DMS53 treated with DMSO at 0.1 percent for 48 hours (cell line): ENCODE measurements at regions not wholly inside any gene's neighbourhood (a gene's known extent, or its start where the extent isn't known, plus 50 kb on each side); places are given as distances from the start of the nearest gene placed in this dataset.
"Not testable (repeated sequence)": the region's sequence is repeated elsewhere in the genome, so short reads cannot be mapped to it uniquely, and the experiment has no call there.

Experiments used
- DNase-seq: peaks from one replicate; lab custom pipeline; 2025; ENCODE audit not compliant: unreplicated experiment; lab: John Stamatoyannopoulos, UW

DNA sequence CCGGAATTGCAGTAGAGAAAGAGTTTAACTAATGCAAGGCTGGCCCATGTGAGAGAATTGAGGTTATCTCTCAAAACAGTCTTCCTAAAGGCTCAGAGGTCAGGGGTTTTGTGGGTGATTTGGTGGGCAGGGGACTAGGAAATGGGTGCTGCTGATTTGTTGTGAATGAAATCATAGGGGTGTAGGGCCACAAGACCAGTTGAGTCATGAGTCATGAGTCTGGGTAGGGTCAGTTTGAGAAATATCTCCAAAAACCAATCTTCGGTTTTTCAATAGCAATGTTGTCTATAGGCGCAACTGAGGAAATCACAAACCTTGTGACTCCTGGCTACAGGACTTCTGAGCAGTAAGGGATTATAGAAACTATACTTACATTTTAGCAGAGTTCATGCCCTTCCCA, 460.0 kb upstream of the NRP1 start:
- DNase-seq = no peak

DNA sequence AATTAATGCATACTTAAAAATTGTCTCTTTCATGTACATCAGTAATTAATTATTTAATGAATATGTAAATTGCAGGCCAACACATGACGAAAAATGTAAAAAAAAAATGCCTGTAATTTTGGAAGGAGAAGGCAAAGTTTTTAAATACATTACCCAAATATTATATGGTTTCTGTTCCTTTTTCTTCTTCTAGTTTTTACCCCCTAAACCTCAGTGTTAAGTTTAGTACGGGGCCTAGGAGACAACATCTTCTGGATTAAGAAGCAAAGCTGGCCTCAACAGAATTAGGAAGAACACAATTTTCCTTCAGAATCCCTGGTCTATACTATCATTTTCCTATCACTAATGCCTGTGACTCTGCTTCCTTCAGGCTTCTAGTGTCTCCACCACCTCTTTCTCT, 459.3 kb upstream of the NRP1 start:
- DNase-seq = no peak

DNA sequence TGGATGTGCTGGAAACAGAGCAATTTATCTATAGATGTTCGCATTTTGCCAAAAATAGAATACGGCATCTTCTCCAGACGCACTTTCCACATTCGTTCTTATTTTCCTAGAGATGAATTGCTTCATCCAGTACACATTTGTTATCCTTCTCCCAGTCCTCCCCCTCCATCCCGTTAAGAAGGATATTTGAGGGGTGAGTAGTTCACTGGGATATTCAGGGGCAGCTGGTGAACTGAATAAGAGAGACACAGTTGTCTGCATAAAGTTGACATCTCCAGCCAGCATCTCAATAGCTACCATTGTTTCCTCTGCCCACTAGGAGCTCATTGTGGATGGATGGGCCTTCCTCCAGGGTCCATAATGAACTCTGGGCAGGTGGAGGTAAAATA, 456.8 kb upstream of the NRP1 start:
- DNase-seq = no peak

DNA sequence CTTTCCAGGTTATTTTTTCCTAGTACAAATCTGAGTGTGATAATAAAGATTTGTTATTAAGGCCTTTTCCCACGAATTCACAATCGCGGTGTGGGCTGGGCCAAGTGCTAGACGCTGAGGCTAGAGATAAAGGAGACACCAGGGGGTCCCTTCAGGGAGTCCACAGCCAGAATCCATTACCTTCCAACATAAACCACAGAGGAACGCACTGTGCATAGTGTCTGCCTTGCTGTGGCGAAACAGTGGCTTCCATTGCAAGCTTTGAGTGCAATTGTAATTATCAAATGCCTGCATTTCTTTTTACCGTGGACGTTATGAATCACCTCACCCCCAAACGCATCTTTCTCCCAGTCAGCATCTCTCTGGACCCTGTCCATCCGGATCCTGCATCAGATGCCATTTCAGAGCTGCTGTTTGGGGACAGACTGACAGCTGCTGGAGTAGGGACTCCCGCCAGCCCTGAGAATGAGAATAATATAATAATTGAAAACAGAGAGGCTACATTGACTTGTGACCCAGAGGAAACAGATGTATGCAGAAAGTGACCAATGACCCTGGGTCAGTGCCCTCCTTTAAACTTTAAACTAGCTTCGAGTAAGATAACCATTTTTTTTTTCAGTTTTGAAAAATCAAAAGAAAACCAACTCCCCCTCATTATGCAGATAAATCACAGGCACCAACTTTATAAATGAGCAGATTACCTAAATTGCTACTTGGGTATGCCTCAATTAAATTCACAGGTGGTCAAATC, 456.2 kb upstream of the NRP1 start:
- DNase-seq = no peak

DNA sequence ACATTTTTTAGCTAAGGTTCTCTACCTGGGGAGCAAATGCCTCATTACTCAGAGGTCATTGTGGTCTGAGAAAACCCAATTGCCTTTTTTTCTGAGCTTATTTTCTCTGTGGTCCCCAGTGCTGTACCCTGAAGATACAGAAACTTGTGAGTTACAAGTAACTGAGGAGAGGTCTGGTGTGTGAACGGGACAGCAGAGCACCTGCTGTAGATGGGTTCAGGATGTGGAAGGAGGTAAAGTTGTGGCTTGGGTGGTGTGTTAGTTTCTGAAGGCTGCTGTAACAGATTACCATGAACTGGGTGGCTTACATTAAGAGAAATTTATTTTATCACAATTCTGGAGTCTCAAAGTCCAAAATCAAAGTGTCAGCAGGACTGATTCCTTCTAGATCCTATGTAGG, 449.1 kb upstream of the NRP1 start:
- DNase-seq = no peak

DNA sequence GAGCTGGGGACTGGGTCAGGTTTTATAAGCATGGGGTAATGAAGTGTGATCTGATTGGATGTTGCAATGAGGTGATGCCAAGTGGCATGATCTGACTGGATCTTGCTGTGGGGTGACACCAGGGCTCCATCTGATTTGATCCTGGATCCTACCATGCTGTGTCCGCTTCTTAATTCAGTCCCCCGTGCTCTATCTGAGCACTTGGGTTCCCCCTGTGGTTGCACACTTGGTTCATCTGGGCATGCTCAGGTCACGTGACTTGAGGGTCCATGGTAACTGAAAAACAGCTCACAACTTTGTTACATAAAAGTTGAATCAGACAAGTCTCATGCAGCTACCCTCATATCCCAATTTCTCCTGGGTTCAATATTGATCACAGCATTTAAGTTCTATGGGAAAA, 448.6 kb upstream of the NRP1 start:
- no peak for DNase-seq

DNA sequence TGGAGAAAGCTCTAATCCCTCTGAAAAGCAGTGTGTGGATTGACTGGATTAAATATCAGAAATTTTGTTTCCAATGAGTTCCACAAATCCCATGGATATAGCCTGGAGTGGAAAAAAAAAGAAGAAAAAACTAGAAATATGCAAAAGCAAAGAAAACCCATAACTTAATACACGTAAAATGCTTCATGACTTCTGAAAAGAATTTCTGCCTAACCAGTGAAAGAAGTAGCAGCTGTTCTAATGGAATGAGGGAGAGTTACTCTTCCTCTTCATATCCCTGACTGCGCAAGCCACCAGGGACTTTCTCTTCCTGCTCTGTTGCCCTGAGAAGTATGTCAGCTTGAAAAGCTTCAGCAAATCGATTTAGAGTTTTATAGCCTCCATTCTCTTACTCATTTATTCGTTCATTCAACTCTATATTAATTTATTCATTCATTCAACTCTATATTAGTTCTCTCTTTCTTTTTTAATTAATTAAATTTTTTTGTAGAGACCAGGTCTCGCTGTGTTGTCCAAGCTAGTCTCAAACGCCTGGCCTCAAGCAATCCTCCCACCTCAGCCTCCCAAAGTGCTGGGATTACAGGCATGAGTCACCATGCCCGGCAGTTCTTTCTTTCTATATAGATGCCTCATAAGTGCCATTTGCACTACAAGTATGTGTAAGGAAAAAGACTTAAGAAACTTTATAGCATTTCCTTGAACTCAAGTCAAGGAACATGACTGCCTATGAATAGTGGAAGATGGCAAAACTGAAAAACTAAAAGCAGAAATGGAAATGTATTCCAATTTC, 447.3 kb upstream of the NRP1 start:
- no peak for DNase-seq

DNA sequence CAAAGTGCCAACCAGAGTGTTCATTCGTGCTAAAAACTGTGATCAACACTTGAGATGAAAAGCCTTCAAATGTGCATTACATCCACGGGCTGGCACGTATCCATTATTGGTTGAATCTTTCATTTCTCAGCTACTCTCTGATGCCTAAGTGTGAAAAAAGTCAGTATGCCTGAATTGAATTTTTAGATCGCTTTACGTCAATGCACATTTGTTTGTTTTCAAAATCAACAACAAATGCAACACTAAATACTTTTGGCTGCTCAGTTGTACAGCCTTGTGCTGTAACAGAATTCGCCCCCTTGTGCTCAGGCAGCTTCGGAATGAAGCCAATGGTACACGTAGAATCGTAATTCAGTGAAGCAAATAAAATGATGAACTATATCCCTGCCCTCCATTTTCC, 446.5 kb upstream of the NRP1 start:
- DNase-seq = no peak

DNA sequence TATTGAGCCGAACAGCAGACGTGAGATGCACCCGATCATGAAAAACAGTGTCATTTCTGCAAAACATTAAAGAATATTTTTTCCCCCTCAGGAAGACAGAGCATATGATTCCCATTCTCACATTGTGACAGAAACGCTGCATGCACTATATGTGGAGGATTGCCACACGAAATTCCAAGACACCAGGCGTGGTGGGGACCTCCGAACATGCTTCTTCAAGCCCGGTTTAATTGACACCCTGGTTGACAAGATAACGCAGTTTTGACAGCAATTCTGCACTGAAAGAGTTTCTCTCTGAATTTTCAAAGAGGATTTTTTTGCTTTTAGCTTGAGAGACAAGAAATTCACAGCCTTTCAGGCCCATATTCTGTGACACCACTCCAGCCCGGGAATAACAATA, 442.8 kb upstream of the NRP1 start:
- DNase-seq = no peak

DNA sequence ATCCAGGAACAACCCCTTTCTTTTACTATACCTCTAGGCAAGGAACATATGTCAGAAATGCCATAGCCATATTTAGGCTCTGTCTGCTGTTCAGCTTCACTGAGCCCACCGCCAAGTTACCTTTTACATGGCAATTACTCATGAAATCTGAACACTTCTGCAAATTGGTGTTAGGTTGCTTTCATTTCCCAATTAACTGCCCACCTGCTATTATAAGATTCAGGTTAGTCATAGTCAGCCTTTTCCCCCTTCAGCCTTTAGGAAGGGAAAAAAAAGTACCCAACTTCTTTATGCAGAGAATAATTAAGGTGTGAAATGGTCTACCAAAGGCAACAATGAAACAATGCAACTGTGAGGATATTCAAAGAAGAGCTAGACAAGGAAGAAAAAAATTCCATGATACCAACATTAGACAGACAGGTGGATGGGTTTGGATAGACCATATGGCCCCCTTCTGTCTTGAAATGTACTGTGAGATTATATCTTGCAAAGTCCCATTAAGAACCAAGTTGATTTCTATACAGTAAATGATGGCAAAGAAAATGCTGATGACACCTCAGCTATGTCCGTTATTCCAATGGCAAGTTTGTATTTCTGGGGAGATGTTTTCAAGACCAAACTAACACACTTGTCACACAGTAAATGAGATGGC, 442.1 kb upstream of the NRP1 start:
- DNase-seq = no peak

DNA sequence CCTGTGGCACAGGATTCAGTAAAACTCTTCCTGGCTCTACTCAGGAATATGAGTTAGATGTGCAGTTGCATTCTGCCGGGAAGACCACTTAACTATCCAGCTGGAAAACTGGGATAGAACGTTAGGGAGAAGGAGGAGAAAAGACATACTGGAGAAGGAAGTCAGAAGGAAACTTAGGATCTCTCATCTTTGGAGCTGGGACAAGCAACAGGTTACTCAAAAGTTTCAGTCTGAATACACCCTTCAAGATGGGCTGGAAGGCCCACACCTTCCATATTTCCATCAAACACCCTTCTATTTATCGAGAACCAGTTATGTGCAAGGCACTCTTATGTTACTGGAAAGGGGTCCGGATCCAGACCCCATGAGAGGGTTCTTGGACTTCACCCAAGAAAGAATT, 440.4 kb upstream of the NRP1 start:
- DNase-seq = no peak

DNA sequence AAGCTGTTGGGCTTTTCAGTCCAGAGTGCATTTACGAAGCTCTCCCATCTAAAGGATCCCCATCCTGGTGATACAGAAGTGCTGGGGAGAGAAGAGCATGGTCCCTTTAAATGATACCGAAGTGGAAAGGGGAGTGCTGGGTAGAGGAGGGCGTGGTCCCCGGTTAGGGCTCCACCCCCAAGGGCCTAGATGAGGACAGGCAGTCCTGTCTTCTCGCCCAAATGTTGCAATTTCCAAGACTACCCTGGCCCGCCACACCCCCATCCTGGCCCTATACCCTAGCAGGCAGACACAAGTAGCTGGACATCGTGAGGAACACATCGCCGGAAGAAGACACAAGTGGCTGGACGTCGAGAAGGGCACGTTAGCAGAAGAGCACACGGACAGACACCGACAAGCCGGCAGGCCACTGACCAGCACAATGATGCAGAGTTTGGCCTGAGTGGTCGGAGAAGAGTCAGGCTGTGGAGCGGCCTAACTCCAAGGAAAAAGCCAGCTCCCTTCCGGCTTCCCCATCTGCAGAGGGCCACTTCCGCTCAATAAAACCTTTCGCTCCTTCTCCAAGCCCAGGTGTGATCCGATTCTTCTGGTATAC, 439.5 kb upstream of the NRP1 start:
- DNase-seq = no peak

DNA sequence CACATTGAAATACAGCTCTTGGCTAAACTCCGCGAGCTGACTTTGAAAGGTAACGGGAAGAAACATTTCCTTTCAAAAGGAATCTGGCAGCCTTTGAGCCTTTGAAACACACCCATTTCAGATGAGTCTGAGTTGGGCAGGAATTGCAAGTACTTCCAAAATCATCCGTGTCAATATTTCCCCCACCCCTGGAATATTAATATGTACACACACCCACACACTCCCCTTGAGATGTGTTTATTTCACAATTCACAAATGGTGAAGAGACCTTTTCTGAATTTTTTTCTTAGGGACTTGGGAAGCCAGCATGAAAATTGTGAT, 438.7 kb upstream of the NRP1 start:
- DNase-seq = no peak

DNA sequence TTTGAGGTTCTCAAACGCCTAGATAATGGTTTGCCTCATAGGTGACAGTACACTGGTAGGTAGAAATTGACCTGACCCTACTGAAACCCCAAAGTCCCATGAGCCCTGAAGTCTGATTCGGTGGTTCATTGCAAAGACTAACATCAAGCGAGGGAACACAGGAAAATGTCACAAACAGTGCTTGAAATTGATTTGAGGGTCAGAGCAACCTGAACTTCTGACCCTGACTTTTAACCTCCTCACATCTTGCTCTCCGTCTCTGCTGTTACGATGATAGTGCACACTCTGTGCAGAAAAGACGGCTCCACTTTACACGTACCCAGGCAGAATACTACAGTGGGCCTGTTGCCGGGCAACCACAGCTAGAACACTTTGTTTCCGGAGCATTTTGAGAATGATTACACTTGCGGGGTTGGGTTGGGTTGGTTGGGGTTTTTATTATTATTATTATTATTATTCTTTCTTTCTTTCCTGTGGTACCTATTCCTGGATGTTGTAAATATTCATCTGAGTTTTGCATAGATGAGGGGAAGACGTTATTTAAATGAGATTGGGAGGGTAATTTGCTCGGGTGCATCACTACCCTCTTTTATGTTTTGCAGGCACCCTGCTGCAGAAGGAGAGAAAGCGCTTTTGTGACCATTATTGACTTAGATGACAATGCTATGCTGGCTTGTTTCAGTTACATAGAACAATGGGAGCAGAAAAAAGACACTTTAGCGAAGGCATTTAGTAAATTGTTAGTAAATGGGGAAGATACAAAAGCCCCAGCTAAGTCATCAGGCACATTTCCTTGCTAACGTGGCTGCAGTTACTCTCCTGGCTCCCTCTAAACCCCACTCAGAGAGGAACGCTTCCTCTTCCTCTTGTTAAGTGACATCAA, 438.1 kb upstream of the NRP1 start:
- no peak for DNase-seq

DNA sequence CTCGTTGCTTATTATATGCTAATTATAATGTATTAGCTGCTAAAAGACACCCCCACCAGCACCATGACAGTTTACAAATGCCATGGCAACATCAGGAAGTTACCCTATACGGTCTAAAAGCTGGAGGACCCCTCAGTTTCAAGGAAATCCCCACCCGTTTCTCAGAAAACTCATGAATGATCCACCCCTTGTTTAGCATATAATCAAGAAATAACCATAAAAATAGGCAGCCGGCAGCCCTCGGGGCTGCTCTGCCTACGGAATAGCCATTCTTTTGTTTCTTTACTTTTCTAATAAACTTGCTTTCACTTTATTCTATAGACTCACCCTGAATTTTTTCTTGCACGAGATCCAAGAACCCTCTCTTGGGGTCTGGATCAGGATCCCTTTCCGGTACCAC, 437.4 kb upstream of the NRP1 start:
- not testable (repeated sequence) for DNase-seq

DNA sequence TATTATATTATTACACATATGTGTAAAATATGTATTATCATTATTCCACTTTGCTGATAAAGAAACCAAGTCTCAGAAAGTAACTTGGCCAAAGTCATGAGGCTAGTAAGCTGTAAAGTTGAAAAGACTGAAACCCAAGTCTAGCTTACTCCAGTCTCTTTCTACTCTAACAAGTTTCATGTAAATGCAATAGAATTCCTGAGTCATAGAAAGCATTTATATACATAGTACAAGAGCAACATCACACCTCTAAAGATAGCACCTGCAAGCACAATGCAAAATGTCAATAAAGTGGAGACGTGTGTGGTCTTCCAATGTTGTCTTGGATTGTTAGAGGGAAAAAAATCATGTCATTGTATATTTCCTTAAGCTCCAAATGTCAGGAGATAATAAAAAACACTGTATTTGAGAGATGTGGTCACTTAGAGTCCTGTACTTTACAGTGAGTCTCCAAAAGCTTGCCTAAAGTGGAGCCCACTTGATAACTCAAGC, 430.3 kb upstream of the NRP1 start:
- DNase-seq = no peak

DNA sequence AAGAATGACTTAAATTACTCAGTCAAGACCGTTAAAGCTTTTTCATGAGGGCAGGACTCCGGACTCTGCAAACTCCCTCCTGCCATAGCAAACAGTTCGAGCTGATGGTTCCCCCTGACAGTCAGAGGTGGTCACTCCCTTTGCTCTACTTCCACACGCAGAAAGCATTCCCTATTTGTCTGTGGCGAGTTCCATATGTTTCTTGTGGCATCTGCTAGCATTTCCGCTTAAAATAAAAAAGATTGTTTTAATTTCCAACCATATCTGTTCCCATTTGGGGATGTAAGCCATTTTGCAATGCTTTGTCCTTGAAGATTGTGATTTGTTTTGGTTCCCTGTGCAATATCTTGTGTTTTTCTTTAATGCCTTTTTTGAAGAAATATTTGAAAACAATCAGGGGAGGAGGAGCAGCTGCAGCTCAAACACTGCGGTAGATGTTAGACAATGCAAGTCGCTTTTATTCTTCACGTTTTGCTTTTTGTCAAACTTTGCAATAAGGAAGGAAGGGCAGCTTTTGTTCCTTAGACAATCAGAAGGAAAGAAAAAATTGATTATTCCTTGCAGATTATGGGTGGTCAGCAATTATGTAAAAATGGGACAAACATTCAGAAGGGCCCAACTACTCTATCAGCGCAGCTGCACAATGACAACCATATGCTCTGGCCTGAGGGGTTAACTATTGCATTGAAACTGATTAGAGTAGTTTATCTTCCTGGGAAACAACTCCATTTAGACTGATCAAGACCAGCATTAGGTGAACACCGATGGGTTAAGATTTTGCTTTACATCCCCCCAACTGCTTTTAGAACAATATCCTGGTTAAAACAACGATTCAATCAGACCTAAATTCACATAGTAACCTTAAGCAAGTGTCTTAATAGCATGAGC, 425.8 kb upstream of the NRP1 start:
- no peak for DNase-seq

DNA sequence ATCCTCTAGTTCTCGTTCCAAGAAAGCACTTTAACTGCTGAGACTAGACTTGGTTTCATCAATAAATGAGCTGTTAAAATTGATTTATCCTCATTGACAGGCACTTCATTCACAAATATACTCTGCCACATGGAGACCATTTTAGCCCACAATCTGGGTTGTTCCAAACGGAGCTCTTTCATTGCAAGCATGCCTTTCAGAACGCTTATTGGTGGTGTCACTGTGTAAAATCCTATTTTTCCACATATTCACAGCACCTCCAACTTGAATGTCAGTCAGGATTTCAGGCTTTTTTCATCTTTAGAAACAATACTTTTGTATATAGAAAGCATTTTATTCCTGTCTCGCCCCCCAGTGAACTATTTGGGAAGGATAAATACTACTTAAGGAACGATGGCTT, 424.7 kb upstream of the NRP1 start:
- DNase-seq = no peak

DNA sequence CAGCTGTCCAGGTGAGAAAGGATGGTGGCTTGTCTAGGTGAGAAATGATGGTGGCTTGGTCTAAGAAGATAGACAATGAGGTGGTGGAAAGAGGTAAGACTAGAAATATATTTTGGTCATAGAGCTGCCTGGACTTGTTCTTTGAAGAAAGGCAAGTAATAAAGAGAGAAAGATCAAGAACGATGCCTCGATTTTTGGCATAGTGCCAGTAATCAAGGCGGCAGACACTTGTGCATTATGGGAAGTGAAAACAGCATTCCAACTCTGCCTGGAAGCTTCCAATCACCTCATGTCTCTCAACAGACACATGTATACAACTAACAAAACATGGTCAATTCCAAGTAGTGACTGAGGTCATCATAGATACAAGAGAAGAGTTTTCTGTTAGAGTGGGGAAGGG, 423.8 kb upstream of the NRP1 start:
- no peak for DNase-seq

DNA sequence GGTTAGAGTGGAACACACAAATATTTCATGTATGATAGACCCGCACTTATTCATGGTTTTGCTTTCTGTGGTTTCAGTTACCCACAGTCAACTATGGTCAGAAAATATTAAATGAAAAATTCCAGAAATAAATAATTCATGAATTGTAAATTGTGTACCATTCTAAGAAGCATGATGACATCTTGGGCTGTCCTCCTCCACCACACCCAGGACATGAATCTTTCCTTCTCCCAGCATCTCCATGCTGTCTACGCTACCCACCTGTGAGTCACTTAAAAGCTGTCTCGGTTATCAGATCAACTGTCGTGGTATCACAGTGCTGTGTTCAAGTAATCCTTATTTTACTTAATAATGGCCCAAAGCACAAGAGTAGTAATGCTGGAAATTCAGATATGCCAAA, 419.6 kb upstream of the NRP1 start:
- DNase-seq = no peak
